Breast epithelium (tissue), 4 donors: ENCODE measurements at regions not wholly inside any gene's neighbourhood (a gene's known extent, or its start where the extent isn't known, plus 50 kb on each side); places are given as distances from the start of the nearest gene placed in this dataset.

Source experiments
- DNase-seq, 2 donors: peaks; one replicate each; pipeline ENCODE4 v3.0.0-alpha.2; 2019; ENCODE audit warnings: low spot score in 2 of 2
- H3K27ac ChIP-seq, 2 donors: fragments of 200-600 bp; sonication (generic) in 1 of 2; one replicate each; pipeline ENCODE4 v1.5.1; 2016 to 2019; ENCODE audit warnings: mild to moderate bottlenecking in 1 of 2
- H3K27me3 ChIP-seq, 2 donors: fragments of 200-600 bp; sonication (generic) in 1 of 2; one replicate each; pipeline versions ENCODE4 v1.5.1 to v1.6.0; 2017 to 2019; ENCODE audit warnings: control low read depth in 1 of 2, mild to moderate bottlenecking in 1 of 2
- H3K36me3 ChIP-seq: fragments of 200-600 bp; one replicate; pipeline ENCODE4 v1.5.1; 2019
- H3K4me1 ChIP-seq, 2 donors: fragments of 200-600 bp; sonication (generic); one replicate each; pipeline ENCODE4 v1.5.1; 2016 to 2019; ENCODE audit warnings: control low read depth in 1 of 2
- H3K4me3 ChIP-seq, 3 donors: fragments of 200-600 bp; sonication (generic); 1 replicate in 2 of 3; 2 replicates in 1 of 3; pipeline ENCODE4 v1.5.1; 2016 to 2019; ENCODE audit warnings: mild to moderate bottlenecking in 3 of 3, moderate library complexity in 2 of 3
- H3K9me3 ChIP-seq, 2 donors: fragments of 200-600 bp; sonication (generic) in 1 of 2; one replicate each; pipeline ENCODE4 v1.5.1; 2016 to 2019; ENCODE audit warnings: control low read depth in 1 of 2
- CTCF ChIP-seq, 3 donors: fragments of 450-650 bp; IDR thresholded peaks; one replicate each; pipeline ENCODE4 v1.5.1; 2016 to 2017; ENCODE audit warnings: antibody characterized with exemption in 3 of 3, mild to moderate bottlenecking in 3 of 3, moderate library complexity in 3 of 3
- POLR2A ChIP-seq: fragments of 450-650 bp; IDR thresholded peaks from one replicate; pipeline ENCODE4 v1.6.1; 2016; ENCODE audit warnings: antibody characterized with exemption, mild to moderate bottlenecking, moderate library complexity
- POLR2AphosphoS5 ChIP-seq, 3 donors: sonication (generic); formaldehyde crosslinking; IDR thresholded peaks; one replicate each; pipeline ENCODE4 v1.6.1; 2017; ENCODE audit warnings: antibody characterized with exemption in 3 of 3
- intact Hi-C: fragments of 100-400 bp; cut with DNase I; formaldehyde crosslinking; loops from one replicate; pipeline ENCODE4 v1.15.1; 2023; ENCODE audit warnings: low total_unique reads

- DNase-seq = no peak
- Histone ChIP-seq H3K4me3 (no peak overlapping the region), H3K9me3 (no peaks in the 10 kb centered on the region), H3K27me3 (no peaks in the 10 kb centered on the region), H3K27ac (no peak overlapping the region), H3K4me1 (no peaks in the 10 kb centered on the region), H3K36me3 (no peaks in the 10 kb centered on the region)
- TF ChIP-seq POLR2AphosphoS5 (IDR thresholded peaks at IDR 0.05) (no peak), CTCF (IDR thresholded peaks at IDR 0.05) (no peak), POLR2A (no peak)
- intact Hi-C loops = no loop called here
Measured at GRCh38 chr5:33179301-33179700, 261.5 kb upstream of the TARS1 start.

- no peak for DNase-seq
- intact Hi-C loops = no loop called here
- no peaks in the 10 kb centered on the region for H3K4me1 ChIP-seq
- no peak for TF ChIP-seq POLR2AphosphoS5 (IDR thresholded peaks at IDR 0.05)
- no peaks in the 10 kb centered on the region for H3K27me3 ChIP-seq
- no peak overlapping the region for H3K27ac ChIP-seq
- H3K36me3 ChIP-seq = no peaks in the 10 kb centered on the region
- H3K9me3 ChIP-seq = no peaks in the 10 kb centered on the region
- no peak overlapping the region for H3K4me3 ChIP-seq
Measured at GRCh38 chr5:33180900-33181299, 259.9 kb upstream of the TARS1 start.

- intact Hi-C loops = no loop called here
- Histone ChIP-seq H3K27ac (no peak overlapping the region), H3K4me3 (no peak overlapping the region), H3K27me3 (no peaks in the 10 kb centered on the region), H3K36me3 (no peaks in the 10 kb centered on the region), H3K9me3 (peaks cover 4% of the 10 kb centered on the region in 2 donors), H3K4me1 (no peaks in the 10 kb centered on the region)
- TF ChIP-seq POLR2AphosphoS5 (IDR thresholded peaks at IDR 0.05) = no peak
- TF ChIP-seq CTCF (IDR thresholded peaks at IDR 0.05) = no peak
- TF ChIP-seq POLR2A = no peak
- DNase-seq = no peak
Measured at GRCh38 chr5:33182986-33183385, 257.8 kb upstream of the TARS1 start.

GRCh38 chr5:33184367-33184766 is 256.4 kb upstream of the TARS1 start:
- peaks cover 5 to 9% of the 10 kb centered on the region in 2 donors for H3K9me3 ChIP-seq
- H3K27me3 ChIP-seq = no peaks in the 10 kb centered on the region
- intact Hi-C loops = no loop called here
- no peak overlapping the region for H3K4me3 ChIP-seq
- no peaks in the 10 kb centered on the region for H3K36me3 ChIP-seq
- DNase-seq = no peak
- no peak overlapping the region for H3K27ac ChIP-seq
- no peak for TF ChIP-seq POLR2A
- no peak for TF ChIP-seq POLR2AphosphoS5 (IDR thresholded peaks at IDR 0.05)
- no peak for TF ChIP-seq CTCF (IDR thresholded peaks at IDR 0.05)
- no peaks in the 10 kb centered on the region for H3K4me1 ChIP-seq

- Histone ChIP-seq H3K27ac (no peak overlapping the region), H3K4me3 (no peak overlapping the region), H3K27me3 (no peaks in the 10 kb centered on the region), H3K36me3 (no peaks in the 10 kb centered on the region), H3K9me3 (peaks cover 5 to 9% of the 10 kb centered on the region in 2 donors), H3K4me1 (no peaks in the 10 kb centered on the region)
- TF ChIP-seq POLR2A = no peak
- TF ChIP-seq POLR2AphosphoS5 (IDR thresholded peaks at IDR 0.05) = no peak
- TF ChIP-seq CTCF (IDR thresholded peaks at IDR 0.05) = no peak
- DNase-seq = no peak
- intact Hi-C loops = no loop called here
Measured at GRCh38 chr5:33188089-33188488, 252.7 kb upstream of the TARS1 start.

GRCh38 chr5:33194914-33195313 is 245.9 kb upstream of the TARS1 start:
- no peaks in the 10 kb centered on the region for H3K27me3 ChIP-seq
- H3K4me3 ChIP-seq = no peak overlapping the region
- H3K4me1 ChIP-seq = no peaks in the 10 kb centered on the region
- intact Hi-C loops = no loop called here
- DNase-seq = no peak
- no peak for TF ChIP-seq POLR2AphosphoS5 (IDR thresholded peaks at IDR 0.05)
- TF ChIP-seq POLR2A = no peak
- no peak for TF ChIP-seq CTCF (IDR thresholded peaks at IDR 0.05)
- no peak overlapping the region for H3K27ac ChIP-seq
- peaks cover 6 to 11% of the 10 kb centered on the region in 2 donors for H3K9me3 ChIP-seq
- H3K36me3 ChIP-seq = no peaks in the 10 kb centered on the region
